Thyroid gland (tissue), 4 donors: ENCODE measurements at regions not wholly inside any gene's neighbourhood (a gene's known extent, or its start where the extent isn't known, plus 50 kb on each side); places are given as distances from the start of the nearest gene placed in this dataset.

Source experiments
- DNase-seq, 2 donors: peaks; one replicate each; pipeline ENCODE4 v3.0.0-alpha.2; 2019
- H3K27ac ChIP-seq, 3 donors: fragments of 200-600 bp; sonication (generic); 1 replicate in 2 of 3; 2 replicates in 1 of 3; pipeline ENCODE4 v1.5.1; 2016 to 2019; ENCODE audit warnings: mild to moderate bottlenecking in 1 of 3, moderate library complexity in 1 of 3
- H3K27me3 ChIP-seq: fragments of 200-600 bp; sonication (generic); one replicate; pipeline ENCODE4 v1.5.1; 2019
- H3K36me3 ChIP-seq, 2 donors: fragments of 200-600 bp; sonication (generic); one replicate each; pipeline ENCODE4 v1.5.1; 2016 to 2019
- H3K4me1 ChIP-seq, 2 donors: fragments of 200-600 bp; sonication (generic); one replicate each; pipeline ENCODE4 v1.5.1; 2017 to 2019
- H3K4me3 ChIP-seq, 3 donors: fragments of 200-600 bp; sonication (generic); replicated peaks in 1 of 3; 1 replicate in 2 of 3; 2 replicates in 1 of 3; pipeline ENCODE4 v1.5.1; 2016; ENCODE audit warnings: mild to moderate bottlenecking in 1 of 3
- H3K9me3 ChIP-seq: fragments of 200-600 bp; sonication (generic); one replicate; pipeline ENCODE4 v1.5.1; 2017
- POLR2A ChIP-seq, 2 donors: fragments of 450-650 bp; IDR thresholded peaks; one replicate each; pipeline ENCODE4 v1.6.1; 2017; ENCODE audit warnings: antibody characterized with exemption in 2 of 2, mild to moderate bottlenecking in 2 of 2, moderate library complexity in 1 of 2
- WGBS, 2 donors: methylation state at CpG; one replicate each; pipeline ENCODE4 v1.1.5; 2017; 5-methylcytosine and 5-hydroxymethylcytosine counted together
- intact Hi-C: fragments of 100-400 bp; cut with DNase I; formaldehyde crosslinking; loops from one replicate; pipeline ENCODE4 v1.15.1; 2023
- TF ChIP-seq, protein P1 (sequence below), 6 experiments: fragments of 200-600 bp in 3 of 6; fragments of 450-650 bp in 3 of 6; sonication (generic) in 3 of 6; IDR thresholded peaks; one replicate each; pipeline ENCODE4 v1.5.1; 2016 to 2019; ENCODE audit warnings: antibody characterized with exemption in 6 of 6, mild to moderate bottlenecking in 2 of 6, inconsistent platforms in 1 of 6, moderate library complexity in 1 of 6

DNA sequence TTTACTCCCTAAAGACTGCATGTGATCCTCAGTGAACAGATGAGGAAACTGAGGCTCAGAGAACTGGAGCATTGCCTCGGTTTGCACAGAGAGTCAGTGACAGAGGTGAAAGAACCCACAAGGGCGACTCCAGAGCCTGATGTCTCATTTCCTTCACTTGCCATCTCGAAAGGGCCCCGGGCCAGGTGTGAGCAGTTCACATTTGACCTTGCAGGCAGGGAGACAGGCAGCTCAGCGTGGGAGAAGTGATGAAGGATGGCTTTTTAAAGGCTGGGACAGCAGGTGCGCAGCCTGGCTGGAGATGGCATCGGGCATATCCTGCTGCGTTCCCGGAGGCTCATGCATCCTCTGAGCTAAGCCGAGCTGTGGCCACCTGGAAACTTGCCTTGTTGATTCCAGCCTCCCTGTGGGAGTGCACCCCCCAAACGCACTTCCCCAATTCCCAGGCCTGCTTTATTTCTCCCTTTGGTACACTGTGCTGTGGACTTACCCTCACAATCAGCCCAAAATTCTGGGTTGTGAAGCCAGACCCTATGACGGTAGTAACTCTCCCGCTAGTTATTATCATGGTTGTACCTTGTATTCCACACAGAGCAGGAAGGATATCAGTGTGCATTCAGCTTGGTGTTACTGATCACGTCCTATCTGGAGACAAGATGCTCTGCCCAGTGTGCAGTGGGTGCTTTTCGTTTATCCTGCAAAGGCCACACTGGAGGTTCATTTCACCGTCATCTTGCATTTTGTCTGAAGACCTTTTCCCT, 753.2 kb upstream of the EEF2KMT start:
- no peak for DNase-seq
- Histone ChIP-seq H3K27ac (no peak overlapping the region), H3K36me3 (no peaks in the 10 kb centered on the region), H3K9me3 (no peaks in the 10 kb centered on the region), H3K4me1 (no peaks in the 10 kb centered on the region), H3K4me3 (no peak overlapping the region), H3K27me3 (no peaks in the 10 kb centered on the region)
- no peak for TF ChIP-seq POLR2A (IDR thresholded peaks at IDR 0.05)
- TF ChIP-seq, protein P1, sequence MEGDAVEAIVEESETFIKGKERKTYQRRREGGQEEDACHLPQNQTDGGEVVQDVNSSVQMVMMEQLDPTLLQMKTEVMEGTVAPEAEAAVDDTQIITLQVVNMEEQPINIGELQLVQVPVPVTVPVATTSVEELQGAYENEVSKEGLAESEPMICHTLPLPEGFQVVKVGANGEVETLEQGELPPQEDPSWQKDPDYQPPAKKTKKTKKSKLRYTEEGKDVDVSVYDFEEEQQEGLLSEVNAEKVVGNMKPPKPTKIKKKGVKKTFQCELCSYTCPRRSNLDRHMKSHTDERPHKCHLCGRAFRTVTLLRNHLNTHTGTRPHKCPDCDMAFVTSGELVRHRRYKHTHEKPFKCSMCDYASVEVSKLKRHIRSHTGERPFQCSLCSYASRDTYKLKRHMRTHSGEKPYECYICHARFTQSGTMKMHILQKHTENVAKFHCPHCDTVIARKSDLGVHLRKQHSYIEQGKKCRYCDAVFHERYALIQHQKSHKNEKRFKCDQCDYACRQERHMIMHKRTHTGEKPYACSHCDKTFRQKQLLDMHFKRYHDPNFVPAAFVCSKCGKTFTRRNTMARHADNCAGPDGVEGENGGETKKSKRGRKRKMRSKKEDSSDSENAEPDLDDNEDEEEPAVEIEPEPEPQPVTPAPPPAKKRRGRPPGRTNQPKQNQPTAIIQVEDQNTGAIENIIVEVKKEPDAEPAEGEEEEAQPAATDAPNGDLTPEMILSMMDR (IDR thresholded peaks at IDR 0.05) = no peak
- intact Hi-C loops = no loop called here
- WGBS, 2 donors = 84% methylated on average over 16 of the region's 16 CpGs

DNA sequence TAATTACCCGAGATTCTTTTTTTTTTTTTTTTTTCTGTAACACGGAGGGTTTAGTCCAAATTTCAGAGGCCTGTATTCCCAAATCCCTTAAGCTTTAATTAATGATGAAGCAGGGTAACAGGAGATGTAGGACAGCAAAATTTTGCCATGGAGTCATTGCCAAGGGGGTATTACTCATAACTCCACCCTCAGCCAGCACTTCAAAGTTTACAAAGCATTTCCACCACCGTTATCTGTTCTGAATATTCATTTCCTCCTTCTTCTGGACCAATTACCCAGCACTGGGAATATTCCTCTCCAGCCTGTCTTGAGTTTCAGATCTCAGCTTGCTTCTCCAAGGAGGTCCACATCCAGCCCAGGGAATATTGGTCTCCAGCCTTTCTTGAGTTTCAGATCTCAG, 747.5 kb upstream of the EEF2KMT start:
- Histone ChIP-seq H3K4me1 (no peaks in the 10 kb centered on the region), H3K9me3 (no peaks in the 10 kb centered on the region), H3K36me3 (no peaks in the 10 kb centered on the region), H3K27ac (no peak overlapping the region), H3K27me3 (no peaks in the 10 kb centered on the region), H3K4me3 (no peak overlapping the region)
- TF ChIP-seq, protein P1 (IDR thresholded peaks at IDR 0.05) = no peak
- TF ChIP-seq POLR2A (IDR thresholded peaks at IDR 0.05) = no peak
- 38 to 53% methylated on average over 3 of the region's 3 CpGs for WGBS, 2 donors
- intact Hi-C loops = no loop called here
- DNase-seq = no peak

DNA sequence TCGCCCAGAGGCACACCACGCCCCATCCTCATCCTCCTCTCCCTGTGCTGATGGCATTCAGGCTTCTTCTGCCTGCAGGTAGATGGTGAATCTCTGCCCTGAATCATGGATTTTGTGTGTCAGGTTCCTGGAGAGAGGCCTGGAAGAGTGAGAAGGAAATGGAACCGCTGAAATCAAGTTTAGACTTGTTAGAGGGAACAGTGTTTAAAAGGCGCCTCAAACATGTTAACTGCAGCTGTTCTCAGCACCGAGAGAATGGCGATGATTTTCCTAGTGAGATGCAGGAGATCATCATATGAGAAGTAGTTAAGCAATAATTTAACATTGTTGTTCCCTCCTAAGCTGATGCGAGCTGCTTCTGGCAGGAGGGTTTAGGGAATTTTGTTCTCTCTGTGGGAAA, 744.4 kb upstream of the EEF2KMT start:
- Histone ChIP-seq H3K36me3 (no peaks in the 10 kb centered on the region), H3K4me3 (no peak overlapping the region), H3K9me3 (no peaks in the 10 kb centered on the region), H3K4me1 (no peaks in the 10 kb centered on the region), H3K27me3 (no peaks in the 10 kb centered on the region), H3K27ac (no peak overlapping the region)
- TF ChIP-seq, protein P1 (IDR thresholded peaks at IDR 0.05) = no peak
- TF ChIP-seq POLR2A (IDR thresholded peaks at IDR 0.05) = no peak
- DNase-seq = no peak
- WGBS, 2 donors = 78 to 85% methylated on average over 7 of the region's 7 CpGs
- intact Hi-C loops = no loop called here

DNA sequence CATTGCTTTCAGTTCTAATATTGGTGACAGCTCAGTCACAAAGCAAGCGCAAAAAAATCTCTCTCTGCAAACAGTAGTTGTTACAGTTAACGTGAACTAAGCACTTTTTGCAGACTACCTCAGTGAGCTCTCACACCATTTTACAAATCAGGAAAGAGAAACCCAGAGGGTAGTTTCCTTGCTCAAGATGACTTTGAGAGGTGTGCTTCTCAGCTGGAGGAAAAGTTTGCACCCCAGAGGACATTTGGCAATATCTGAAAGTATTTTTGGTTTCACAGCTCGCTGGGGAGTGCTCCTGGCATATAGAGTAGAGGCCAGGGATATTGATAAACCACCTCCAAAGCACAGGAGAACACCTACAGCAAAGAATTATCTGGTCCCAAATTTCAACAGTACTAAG, 741.1 kb upstream of the EEF2KMT start:
- Histone ChIP-seq H3K27ac (no peak overlapping the region), H3K36me3 (no peaks in the 10 kb centered on the region), H3K27me3 (no peaks in the 10 kb centered on the region), H3K9me3 (no peaks in the 10 kb centered on the region), H3K4me1 (no peaks in the 10 kb centered on the region), H3K4me3 (no peak overlapping the region)
- intact Hi-C loops = no loop called here
- no peak for DNase-seq
- 77% methylated on average over 3 of the region's 3 CpGs for whole genome bisulfite sequencing, 2 donors
- no peak for TF ChIP-seq POLR2A (IDR thresholded peaks at IDR 0.05)
- TF ChIP-seq, protein P1 (IDR thresholded peaks at IDR 0.05) = no peak

DNA sequence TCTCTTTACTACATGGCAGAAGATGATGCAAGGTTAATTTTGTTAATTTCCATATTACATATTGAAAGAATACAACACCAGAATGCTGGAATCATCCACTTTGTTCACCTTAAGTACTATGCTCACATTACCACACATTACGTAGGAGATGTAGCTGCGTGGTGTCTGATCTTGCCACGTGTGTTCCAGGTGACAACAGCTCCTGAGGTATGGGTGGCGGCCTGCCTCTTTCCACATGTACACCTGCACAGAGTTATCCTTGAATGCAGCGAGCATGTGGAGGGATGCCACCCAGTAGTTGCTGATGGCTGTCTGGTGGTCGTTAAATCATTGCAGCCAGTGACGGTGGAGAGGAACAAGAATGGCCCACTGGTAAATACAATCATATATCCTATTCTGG, 740.5 kb upstream of the EEF2KMT start:
- intact Hi-C loops = no loop called here
- Histone ChIP-seq H3K9me3 (no peaks in the 10 kb centered on the region), H3K36me3 (no peaks in the 10 kb centered on the region), H3K27me3 (no peaks in the 10 kb centered on the region), H3K4me1 (no peaks in the 10 kb centered on the region), H3K27ac (no peak overlapping the region), H3K4me3 (no peak overlapping the region)
- no peak for DNase-seq
- TF ChIP-seq, protein P1 (IDR thresholded peaks at IDR 0.05) = no peak
- no peak for TF ChIP-seq POLR2A (IDR thresholded peaks at IDR 0.05)
- WGBS, 2 donors = 87 to 91% methylated on average over 7 of the region's 7 CpGs
